Esophagus mucosa (tissue), 1 donor: ENCODE measurements at regions not wholly inside any gene's neighbourhood (a gene's known extent, or its start where the extent isn't known, plus 50 kb on each side); places are given as distances from the start of the nearest gene placed in this dataset.

Experiments
- ATAC-seq: fragments of 200-7000 bp; cut with Tn5 transposase; one replicate; pipeline ENCODE4 v1.9.1; 2020
- donor health status: DM: yes; HTN: yes; CAD: no.

DNA sequence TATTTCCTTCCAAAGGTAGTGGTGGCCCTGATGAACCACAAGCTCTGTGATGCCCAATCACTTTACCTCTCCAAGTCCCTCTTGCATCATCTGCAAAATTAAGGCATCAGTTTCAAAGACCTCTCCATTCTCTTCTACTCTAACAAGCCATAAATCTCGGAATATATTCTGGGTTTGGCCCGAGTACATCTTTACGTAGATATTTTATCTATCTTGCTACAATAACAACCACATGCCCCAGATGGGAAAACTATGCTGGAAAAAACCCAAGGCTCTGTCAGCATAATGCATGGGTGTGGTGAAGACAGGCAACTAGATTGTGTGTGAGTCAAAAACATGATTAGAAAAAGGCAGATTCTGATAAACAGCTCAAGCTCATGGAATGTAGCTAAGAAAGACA, 228.2 kb upstream of the BLID start:
- ATAC-seq = no peak

DNA sequence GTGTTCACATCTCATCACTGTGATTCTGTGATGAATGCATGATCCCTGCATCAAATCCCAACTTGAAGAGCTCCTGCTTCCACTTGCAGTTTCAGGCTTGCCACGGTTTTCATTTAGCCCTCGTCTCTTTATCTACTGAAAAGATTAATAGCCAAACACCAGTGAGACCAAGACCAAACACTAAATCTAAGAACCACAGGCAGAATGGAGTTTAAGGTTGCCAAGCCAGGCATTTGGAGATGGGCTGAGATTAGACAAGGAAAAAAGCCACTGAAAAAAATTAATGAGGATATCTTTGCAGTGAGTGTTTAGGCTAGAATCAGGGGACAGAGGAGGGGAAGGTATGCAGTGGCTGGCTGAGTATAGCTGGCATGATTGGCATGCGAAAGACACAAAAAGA, 227.2 kb upstream of the BLID start:
- no peak for ATAC-seq

DNA sequence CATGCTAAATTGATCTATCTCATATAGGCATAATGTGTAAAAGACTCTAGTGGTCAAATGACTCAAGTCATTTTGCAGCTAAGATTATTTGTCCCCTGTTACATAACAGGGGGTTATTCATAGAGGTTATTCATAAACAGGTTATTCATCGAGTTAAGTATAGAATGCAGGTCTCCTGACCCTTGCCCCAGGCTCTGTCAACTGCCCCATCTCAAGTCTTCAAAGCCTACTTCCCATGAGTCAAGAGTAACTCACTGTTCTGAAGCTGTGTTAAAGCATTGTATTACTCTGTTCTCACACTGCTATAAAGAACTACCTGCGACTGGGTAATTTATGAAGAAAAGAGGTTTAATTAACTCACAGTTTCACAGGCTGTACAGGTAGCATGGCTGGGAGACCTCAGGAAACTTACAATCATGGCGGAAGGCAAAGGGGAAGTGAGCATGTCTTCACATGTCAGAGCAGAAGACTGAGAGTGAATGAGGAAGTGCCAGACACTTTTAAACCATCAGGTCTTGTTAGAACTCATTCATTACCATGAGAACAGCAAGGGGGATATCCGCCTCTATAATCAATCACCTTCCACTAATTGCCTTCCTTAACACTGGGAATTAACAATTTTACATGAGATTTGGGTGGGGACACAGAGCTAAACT, 226.2 kb upstream of the BLID start:
- ATAC-seq = peak; percentile 84

DNA sequence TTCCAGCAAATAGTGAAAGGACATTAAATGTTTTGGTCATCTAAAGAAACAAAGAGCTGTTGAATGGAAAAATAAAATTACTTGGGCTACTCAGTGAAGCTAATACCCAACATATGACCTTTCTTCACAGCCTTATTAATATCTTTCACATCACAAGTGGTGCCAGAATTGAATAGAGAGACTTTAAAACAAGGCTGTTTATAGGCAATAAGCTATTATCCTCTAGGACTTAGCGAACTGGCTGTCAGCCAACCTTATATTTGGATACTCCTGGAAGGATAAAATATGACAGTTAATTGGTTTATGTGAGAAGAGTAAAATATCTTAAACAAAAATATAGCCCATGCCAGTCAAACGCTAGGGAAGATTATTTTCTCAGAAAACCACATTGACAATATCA, 225.5 kb upstream of the BLID start:
- no peak for ATAC-seq

DNA sequence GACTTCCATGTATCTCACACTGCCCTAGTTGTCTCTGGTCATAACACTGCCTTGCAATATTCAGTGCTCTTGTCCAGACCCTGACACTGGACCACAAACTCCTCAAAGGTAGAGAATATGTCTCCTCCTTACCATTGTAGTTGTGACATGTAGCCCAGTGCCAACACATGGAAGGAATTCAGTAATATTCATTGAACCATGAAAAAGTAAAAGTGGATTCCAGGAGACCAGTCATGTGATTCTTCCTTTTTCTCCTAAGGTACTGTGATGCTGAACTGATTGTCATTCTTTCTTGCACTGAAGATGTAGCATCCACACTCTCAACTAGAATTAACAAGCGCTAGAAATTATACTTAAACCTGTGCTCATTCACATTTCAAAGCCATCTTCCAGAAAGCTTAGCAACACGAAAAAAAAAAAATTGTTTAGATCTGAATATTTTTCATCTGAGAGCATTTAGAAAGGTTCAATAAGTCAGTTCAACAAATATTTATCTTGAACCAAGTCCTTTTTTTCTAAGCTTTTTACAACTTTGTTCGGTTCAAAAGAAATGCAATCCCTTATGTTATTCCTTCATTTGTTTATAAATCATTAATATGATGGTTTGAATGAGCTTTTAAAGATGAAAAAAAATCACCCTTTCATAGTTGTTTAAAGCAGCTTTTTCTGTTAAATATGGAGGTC, 224.7 kb upstream of the BLID start:
- no peak for ATAC-seq

DNA sequence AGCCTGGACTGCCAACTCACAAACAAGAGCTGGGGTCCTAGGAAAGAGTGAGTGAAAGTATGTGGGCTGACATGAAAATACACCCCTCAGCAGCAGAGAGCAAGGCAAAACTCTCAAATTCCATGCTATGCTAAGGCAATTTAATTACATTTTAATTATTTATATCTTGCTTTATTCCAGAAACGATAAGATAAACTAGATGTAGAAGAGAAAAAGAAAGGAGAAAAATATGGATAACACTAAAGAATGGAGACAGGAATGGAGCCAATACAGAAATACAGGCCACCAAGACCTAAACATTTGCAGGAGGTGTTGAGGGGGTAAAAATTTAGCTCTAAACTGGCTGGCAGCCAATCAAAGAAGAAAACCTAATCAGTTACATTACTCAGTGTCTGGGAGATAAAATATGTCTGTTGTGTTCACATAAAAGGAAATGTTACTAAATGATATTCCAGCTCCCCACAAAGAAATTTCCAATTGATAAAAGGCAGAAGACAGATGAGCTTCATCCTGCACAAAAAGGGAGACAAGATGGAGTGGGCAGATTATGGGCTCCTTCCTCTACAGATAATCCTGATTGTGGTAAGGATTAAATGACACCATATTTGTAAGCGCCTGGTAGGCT, 223.5 kb upstream of the BLID start:
- ATAC-seq = no peak

DNA sequence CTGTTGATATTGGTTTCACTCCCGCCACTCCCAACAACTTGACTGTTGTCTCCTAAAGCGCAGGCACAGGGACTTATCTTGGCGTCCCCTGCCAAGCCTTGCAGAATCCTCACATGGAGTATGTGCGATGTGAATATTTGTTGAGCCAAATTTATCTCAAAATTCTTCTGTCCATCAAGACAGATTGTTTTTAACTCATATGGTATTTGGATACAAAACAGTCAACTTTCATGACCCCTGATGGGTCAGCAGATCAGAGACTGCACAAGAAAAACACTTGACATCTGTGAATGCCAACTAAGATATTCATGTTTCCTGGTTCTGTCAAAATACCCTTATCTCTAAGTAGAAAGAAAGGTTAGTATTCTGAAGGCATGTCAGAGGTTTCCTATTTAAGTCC, 221.7 kb upstream of the BLID start:
- ATAC-seq = no peak

DNA sequence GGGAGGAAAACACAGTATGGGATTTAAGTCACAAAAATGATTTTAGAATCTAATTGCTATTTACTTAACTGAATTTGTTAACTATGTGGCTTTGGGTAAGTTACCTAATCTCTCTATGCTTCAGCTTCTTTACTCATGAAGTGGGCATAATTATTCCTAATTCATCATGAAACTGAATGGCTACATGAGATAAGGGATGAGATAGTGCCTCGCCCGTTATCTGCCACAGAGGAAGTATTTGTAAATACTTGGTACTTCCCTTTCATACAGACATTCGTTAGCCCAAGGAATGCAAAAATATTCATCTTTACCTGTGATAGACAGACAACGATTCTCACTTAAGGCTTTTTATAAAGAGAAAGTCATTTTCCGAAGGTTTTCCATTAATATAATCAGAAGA, 221.2 kb upstream of the BLID start:
- no peak for ATAC-seq

DNA sequence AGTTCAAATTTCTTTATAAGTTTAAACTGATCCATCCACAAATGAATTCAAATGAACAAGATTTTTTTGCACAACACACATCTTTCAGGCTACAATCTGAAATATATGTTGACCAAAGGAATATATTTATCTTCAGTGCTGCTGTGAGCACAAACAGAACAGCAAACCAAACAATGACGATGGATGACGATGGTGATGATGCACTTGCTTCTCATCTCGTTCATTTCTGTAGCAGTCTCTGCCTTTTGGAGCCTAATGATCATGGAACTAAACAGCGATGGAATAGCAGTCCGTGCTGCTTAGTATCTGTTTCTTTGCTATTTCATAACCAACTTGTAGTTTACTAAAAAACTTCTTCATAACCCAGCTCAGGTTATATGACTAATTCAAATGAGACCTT, 220.7 kb upstream of the BLID start:
- ATAC-seq = no peak

DNA sequence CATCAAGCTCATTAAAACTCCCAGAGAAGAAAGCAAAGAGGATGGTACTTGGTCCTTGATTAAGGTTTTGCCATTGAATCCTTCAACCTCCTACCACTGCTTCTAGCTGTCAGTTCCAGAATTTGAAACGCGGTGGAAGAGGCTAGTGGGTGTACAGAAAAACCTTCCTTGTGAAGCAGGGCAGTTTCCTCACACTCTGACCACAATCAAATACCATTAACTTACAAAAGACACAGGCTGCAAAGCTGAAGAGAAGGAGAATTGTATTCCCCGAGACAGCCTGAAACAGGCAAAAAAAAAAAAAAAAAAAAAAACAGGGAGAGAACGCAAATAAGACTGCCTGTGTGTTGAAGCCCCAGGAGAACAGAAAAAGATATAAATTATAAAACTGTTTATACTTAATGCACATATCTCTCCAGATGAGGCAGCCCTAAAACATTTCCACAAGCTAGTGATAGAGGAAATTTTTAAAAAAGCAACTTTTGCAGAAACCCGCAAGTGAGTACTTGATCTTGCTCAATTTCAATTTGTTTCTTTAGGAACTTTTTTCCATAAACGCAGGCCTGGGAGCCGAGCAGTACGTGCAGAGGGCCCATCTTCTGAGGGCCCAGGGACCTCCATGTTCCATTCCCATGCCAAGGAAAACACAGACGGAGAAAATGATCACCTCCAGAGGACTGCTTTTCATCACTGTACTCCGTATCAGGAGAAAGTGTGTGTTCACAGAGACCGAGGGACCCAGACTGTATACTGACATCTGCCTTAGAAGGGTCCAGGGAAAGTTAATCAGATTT, 218.7 kb upstream of the BLID start:
- no peak for ATAC-seq

DNA sequence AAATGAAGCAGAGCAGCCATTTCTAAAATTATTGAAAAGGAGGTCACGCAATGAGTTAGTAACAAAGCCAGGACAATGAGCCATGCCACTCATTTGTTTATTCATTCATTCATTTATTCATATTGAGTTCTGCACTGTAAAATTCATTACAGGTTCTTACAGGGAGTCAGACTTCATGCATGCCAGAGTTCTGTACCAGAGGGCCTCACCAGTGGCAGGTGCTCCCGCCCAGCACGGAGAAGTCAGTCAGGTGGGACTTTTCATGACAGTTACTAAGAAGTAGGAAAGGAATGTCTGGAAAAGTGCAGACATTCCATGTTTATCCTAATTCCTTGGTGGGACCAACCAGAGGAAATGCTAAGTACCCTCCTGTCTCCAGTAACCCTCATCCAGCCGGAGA, 217.5 kb upstream of the BLID start:
- ATAC-seq = no peak

DNA sequence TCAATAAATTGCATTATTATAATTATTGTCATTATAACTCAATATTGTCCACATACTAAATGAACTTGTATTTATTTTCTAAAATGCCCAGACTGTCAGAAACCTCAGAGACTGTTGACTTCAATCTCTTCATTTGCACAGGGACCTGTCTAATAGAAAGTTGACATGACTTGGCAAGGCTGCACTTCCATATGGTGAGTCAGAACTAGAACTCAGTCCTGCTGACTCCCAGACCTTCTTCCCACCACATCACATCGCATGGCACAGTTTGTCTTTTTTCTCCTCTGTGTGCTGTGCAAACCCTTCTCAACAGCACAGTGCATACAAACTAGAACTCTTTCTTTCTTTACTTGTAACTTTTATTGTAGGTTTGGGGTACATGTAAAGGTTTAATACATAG, 215.1 kb upstream of the BLID start:
- no peak for ATAC-seq

DNA sequence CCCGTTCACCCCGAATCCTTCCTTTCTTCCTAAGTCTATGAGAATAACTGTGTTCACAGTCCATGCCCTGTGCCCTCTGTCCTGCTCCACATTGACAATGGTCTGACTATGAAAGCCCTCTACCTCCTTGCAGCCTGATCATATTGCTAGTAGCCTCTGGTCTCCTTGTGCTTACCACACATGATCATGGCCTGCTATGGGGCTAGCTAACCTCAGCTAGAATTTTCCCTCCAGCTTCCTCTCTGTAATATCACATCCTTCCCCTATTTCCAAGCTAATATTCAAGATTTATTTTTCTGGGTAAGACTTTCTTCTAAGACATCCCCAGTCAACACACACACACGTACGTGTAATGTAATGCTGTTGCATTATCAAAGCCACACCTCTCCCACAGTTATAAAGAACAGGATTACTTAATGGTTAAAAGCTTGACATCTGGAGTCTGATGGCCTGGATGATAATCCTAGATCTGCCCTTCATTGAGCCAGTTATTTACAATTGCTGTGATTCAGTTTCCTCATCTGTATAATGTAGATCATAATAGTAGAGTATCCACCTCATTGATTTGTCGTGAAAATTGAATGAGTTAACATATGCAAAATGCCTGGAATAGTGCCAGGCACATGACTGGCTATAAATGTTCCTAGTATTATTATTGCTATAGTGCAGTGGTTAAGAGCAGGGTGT, 214.4 kb upstream of the BLID start:
- no peak for ATAC-seq

DNA sequence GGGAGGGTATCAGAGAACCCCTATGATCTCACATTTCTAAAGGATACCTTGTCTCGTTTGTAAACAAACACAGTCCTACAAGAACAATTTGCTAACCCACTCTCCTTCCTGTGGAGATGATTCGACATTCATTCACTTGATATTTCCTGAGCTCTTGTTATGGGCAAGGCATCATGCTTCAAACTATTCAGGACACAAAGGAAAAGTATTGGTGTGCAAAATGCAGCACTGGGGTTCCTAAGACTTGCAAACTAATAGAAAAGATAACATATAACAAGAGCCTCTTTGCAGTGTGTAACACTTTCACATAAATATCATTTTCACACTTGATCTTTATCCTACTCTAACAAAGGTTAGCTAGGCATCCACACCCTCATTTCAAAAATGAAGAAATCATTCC, 211.5 kb upstream of the BLID start:
- ATAC-seq = no peak

DNA sequence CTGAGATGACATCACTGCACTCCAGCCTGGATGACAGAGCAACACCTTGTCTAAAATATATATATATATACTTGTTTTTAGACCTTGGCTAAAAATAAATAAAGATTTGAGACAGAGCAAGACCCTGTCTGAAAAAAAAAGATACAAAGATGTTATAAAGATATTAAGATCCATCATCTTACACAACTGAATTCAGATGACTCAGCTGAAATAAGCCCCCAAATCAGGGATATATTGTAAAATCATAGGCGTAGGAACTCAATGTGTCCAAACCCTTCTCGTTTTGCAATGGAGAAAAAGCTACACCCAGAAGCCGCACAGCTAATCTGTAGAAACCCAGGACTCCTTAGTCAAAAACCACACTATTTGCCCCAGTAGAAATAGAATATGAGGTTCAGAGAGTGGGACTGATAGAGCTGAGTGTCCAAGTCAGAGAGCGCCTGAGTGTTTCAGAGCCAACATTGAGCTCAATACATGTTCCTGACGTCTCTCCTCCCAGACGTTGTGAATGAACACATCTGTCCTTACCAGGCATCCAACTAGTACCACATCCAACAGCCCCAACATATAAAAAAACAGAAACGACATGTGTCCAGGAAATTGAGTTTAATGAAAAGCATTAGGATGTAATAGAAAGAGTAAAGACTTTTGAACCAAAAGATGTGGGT, 207.9 kb upstream of the BLID start:
- ATAC-seq = no peak

DNA sequence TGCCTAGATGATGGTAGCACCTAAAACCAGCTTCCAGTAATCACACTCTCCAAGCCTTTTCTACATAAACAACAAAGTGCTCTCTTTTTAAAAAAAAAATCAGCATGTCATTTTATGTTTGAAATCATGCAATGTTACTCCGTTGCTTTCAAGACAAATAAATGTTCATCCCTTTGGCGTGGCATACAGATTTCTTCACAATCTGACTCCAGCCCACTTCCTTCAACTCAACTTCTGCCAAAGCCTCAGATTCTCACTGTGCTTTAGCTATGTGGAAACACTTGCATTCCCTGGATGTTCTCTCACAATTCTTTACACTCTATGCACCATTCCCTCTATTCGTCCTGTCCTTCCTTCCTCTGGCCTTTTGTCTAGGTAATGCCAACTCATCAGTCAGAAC, 206.3 kb upstream of the BLID start:
- ATAC-seq = no peak

DNA sequence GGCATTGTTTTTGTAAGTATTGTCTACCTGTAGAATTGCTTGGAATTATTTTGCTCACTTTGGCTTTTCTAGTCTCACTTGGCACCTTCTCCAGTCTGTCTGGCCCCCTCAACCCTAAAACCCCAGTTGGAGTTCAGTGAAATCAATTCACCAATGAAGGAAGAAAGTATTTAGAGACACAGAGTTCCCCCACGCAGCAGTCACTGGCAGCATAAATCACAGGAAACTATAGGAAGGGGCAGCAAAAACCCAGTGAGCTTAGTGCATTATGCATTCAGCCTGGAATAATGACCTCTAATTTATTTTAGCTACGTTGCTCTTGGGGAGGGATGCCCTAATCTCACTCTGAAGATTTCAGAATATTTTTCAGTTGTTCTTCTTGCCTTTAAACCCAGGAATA, 204.7 kb upstream of the BLID start:
- ATAC-seq = no peak

DNA sequence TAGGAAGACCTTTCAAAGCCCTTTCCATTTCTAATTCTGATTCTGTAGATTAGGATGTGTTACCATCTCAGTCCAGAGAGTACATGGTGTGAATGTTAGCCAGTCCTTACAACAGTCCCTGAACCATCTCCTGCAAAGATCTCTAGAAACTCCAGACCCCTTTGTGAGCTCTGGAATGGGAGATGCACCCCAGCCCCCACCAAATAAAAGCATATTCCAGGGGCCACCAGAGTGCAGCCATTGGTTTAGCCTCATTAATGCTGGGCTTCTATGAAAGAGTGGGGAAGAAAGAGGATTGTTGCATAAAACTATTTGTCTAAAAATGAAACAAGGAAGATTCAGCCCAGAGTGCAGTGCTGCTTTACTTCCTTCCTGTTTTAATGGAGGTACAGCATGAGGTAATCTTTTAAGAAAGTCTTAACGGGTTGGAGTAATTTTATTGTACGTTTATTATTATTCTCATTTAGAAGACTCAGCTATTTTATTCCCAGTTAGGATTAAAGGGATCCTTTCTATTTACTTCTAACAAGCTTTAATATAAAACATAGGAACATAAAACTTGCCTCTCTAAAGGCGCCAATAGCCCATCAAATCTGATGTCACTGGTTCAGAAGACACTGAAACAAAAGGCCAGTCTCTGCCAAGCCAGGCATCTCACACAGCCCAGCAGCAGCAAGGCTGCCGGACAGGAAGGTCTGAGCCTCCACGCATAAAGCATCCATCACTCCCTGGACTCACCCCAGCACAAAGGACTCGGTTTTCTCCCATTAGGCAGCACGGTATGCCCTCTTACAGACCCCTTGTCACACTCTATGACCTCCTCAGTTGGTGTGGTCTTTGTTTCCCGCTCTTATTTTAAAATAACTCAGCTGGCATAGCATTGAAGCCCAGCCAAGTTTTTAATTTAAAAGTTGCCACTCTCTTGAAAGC, 203.9 kb upstream of the BLID start:
- ATAC-seq = no peak

DNA sequence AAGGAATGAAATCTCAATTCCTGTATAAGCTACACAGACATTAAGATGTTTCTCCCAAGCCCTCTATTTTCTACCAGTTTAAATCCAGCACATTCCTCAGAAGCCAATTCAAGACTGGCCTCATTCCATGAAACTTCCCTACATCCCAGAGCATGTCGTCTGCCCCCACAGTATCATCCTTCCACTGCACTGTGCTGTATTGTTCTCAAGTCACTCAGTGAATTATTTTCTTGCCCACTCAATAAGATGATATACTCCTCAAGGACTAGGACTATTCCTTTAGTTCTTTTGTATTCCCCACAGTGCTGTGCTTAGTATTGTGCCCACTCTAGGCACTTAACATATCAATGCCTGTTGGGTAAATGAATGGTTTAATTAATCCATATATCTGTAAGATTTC, 203.1 kb upstream of the BLID start:
- no peak for ATAC-seq

DNA sequence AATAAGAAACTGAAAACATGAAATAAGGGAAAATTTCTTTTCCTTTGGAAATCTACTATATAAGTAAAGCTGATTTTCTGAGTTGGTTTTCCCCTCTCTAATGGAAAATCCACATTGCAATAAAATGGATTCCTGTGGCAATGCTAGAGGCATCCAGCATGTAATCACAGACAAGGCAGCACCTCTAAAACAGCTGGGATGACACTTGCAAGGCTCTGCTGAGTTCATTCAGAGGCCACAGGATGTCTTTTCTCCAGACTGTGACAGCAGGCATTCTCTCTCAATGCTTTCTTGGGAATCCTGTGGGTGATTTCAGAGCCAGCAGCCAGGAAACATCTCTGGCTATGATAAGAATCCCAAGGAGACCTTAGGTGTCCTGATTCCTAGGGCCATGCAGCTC, 201.3 kb upstream of the BLID start:
- ATAC-seq = no peak

DNA sequence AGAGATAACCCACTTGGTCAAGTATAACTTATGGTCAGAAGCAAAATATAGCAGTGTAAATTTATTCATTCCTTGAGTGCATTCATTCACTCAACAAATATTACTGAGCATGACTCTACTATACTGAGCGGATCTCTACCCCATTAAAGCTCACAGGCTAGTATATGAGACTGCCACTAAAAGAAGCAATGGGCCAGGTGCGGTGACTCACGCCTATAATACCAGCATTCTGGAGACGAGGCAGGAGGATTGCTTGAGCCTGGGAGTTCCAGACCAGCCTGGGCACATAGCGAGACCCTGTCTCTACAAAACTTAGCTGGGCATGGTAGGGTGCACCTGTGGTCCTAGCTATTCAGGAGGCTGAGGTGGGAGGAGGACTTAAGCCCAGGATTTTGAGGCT, 197.6 kb upstream of the BLID start:
- no peak for ATAC-seq
